WERI-Rb-1 (cell line): ENCODE measurements at regions not wholly inside any gene's neighbourhood (a gene's known extent, or its start where the extent isn't known, plus 50 kb on each side); places are given as distances from the start of the nearest gene placed in this dataset.
"Not testable (repeated sequence)": the region's sequence is repeated elsewhere in the genome, so short reads cannot be mapped to it uniquely, and the experiment has no call there.

Source experiments
- DNase-seq: peaks from one replicate; pipeline ENCODE4 v3.0.0-alpha.2; 2020
- H3K27ac ChIP-seq: fragments of 250-450 bp; sonication (Bioruptor Pico); 2 replicates; pipeline ENCODE4 v1.5.1; 2020; ENCODE audit warnings: mild to moderate bottlenecking, moderate library complexity
- H3K27me3 ChIP-seq: fragments of 250-450 bp; sonication (Bioruptor Pico); 2 replicates; pipeline ENCODE4 v1.5.1; 2021; ENCODE audit warnings: mild to moderate bottlenecking, low read depth, moderate library complexity; ENCODE audit not compliant: insufficient read depth, severe bottlenecking
- H3K36me3 ChIP-seq: fragments of 250-450 bp; sonication (Bioruptor Pico); 2 replicates; pipeline ENCODE4 v1.5.1; 2020; ENCODE audit warnings: mild to moderate bottlenecking, moderate library complexity
- H3K4me3 ChIP-seq: 2 replicates; pipeline ENCODE4 v1.5.1; 2011; ENCODE audit warnings: low read depth, mild to moderate bottlenecking, control low read depth, low read length
- H3K9me3 ChIP-seq: fragments of 250-450 bp; sonication (Bioruptor Pico); 2 replicates; pipeline ENCODE4 v1.5.1; 2021; ENCODE audit warnings: mild to moderate bottlenecking, moderate library complexity; ENCODE audit not compliant: severe bottlenecking
- CTCF ChIP-seq: IDR thresholded peaks from 2 replicates; pipeline ENCODE4 v1.5.1; 2011; ENCODE audit warnings: low read depth, mild to moderate bottlenecking, control low read depth, inconsistent platforms, low read length

- H3K27me3 ChIP-seq: no peaks in the 10 kb centered on the region
- no peak for TF ChIP-seq CTCF
Observed at GRCh38 chr5:106076655-106077054, 1594.1 kb downstream of the EFNA5 start.

DNA sequence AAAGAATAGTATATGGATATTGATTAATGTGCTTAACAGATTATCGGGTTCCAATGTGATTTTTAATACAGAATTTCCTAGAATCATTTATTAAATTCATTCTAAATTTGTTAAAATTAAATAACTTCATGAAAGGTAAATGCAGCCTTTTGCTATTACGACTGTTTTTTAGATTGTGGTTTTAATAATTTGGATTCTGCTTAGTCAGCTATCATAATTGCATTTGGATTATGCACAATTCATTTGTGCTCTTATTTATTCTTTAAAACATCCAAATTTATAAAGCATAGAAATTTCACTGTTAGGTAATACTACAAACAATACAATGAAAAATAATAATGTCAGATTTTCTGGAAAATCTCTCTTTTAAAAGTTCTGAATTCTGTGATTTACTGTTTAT is 1598.5 kb downstream of the EFNA5 start:
- no peak for TF ChIP-seq CTCF
- no peaks in the 10 kb centered on the region for H3K27me3 ChIP-seq
- H3K36me3 ChIP-seq: no peaks in the 10 kb centered on the region
- no peak overlapping the region for H3K4me3 ChIP-seq
- no peak overlapping the region for H3K27ac ChIP-seq
- no peak for DNase-seq
- peaks cover 3% of the 10 kb centered on the region for H3K9me3 ChIP-seq

More at GRCh38 chr5:106076655-106077054, 1594.1 kb downstream of the EFNA5 start:
- no peaks in the 10 kb centered on the region for H3K36me3 ChIP-seq
- DNase-seq: no peak
- H3K9me3 ChIP-seq: no peaks in the 10 kb centered on the region
- H3K4me3 ChIP-seq: no peak overlapping the region
- no peak overlapping the region for H3K27ac ChIP-seq

DNA sequence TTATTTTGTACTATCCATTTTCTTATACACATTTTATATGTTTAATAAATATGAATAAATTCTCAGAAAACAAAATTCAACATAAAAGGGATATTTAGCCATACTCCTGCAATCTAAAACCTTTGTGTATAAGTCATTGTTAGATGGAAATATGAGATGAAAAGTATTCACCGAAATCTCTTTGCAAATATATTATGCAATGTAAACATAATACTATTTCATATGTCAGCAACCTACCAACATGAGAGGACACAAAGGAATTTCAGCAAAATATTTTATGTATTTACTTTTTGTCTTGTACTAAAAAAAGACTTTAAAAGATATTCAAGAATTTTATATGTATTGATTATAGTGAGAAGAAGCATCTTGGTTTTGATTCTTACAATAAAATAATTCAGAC is 1623.4 kb downstream of the EFNA5 start:
- TF ChIP-seq CTCF: no peak
- H3K27ac ChIP-seq: no peak overlapping the region
- H3K27me3 ChIP-seq: no peaks in the 10 kb centered on the region
- H3K9me3 ChIP-seq: no peaks in the 10 kb centered on the region
- no peaks in the 10 kb centered on the region for H3K36me3 ChIP-seq
- no peak overlapping the region for H3K4me3 ChIP-seq
- no peak for DNase-seq

DNA sequence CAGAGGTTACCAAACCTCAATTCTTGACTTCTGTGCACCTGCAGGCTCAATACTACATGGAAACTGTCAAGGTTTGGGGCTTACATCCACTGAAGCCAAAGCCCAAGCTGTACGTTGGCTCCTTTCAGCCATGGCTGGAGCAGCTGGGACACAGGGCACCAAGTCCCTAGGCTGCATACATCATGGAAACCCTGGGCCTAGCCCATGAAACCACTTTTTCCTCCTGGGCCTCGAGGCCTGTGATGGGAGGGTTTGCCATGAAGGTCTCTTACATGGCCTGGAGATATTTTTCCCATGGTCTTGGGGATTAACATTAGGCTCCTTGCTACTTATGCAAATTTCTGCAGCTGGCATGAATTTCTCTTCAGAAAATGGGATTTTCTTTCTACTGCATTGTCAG is 1638.7 kb downstream of the EFNA5 start:
- DNase-seq, H3K27ac ChIP-seq, H3K9me3 ChIP-seq, H3K4me3 ChIP-seq, H3K27me3 ChIP-seq, H3K36me3 ChIP-seq: not testable (repeated sequence)

DNA sequence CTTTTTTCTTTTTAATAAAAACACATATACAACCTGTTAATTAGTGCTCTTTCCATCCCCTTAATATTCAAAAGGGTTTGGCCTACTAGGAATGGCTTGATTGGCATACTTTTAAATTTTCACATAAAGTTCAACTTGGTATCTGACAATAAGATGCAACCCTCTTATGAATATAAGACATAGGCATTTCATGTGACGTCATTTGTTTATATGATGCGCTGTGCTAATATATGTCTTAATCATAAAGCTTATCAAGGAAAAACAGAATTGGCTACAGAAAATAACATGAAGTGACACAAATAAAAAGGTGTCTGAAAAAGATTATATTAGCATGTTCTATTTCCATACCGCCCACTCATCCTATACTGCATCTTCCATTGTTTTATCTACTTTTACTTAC is 1642.4 kb downstream of the EFNA5 start:
- H3K36me3 ChIP-seq: no peaks in the 10 kb centered on the region
- no peaks in the 10 kb centered on the region for H3K9me3 ChIP-seq
- no peak for DNase-seq
- H3K27me3 ChIP-seq: no peaks in the 10 kb centered on the region
- no peak overlapping the region for H3K27ac ChIP-seq
- H3K4me3 ChIP-seq: no peak overlapping the region
- no peak for TF ChIP-seq CTCF

DNA sequence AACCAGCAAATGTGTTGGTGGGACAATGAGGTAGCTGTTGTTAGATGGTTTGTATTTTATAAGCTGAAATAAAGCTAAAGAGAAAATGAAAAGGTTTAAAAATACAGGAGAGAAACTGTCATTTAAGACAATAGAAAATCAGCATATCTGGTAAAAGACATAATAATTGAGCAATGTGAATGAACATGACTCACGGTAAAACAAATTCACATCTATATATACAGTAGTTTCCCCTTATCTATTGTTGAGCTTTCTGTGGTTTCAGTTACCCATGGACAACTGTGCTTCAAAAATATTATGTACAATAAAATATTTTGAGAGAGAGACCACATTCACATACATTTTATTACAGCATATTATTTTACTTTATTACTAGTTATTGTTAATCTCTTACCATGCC is 1649.8 kb downstream of the EFNA5 start:
- DNase-seq: no peak
- no peak for TF ChIP-seq CTCF
- H3K27me3 ChIP-seq: no peaks in the 10 kb centered on the region
- H3K9me3 ChIP-seq: no peaks in the 10 kb centered on the region
- no peak overlapping the region for H3K27ac ChIP-seq
- H3K4me3 ChIP-seq: no peak overlapping the region
- no peaks in the 10 kb centered on the region for H3K36me3 ChIP-seq
